Caco-2 (cell line): ENCODE measurements at regions not wholly inside any gene's neighbourhood (a gene's known extent, or its start where the extent isn't known, plus 50 kb on each side); places are given as distances from the start of the nearest gene placed in this dataset.

ENCODE experiments used
- BruUV-seq: library from RNA; stranded (reverse); fragments of 400-500 nt; replicated peaks from 2 replicates; lab custom pipeline; 2021; lab: Mats Ljungman, UMichigan
- CTCF ChIA-PET: fragments of 300-600 bp; sonication (Branson Sonifier 250); formaldehyde crosslinking; loops from one replicate; lab custom pipeline; 2022; ENCODE audit warnings: antibody characterized with exemption; lab: Charles Lee
- POLR2A ChIA-PET: fragments of 300-600 bp; sonication (Branson Sonifier 250); formaldehyde crosslinking; loops from one replicate; lab custom pipeline; 2022; ENCODE audit warnings: antibody characterized with exemption; lab: Charles Lee
- DNase-seq, 2 experiments: peaks; one replicate each; pipeline versions ENCODE4 v3.0.0 to v3.0.0-alpha.2; 2020 to 2022
- H3K27me3 ChIP-seq: replicated peaks from 2 replicates; pipeline ENCODE4 v1.6.0; 2011; ENCODE audit warnings: low read length; ENCODE audit not compliant: control insufficient read depth, insufficient read depth
- H3K36me3 ChIP-seq: 2 replicates; pipeline ENCODE4 v1.5.1; 2011; ENCODE audit warnings: low read length; ENCODE audit not compliant: control insufficient read depth, insufficient read depth
- H3K4me1 ChIP-seq: fragments of 250-450 bp; sonication (Bioruptor Pico); 2 replicates; pipeline ENCODE4 v1.5.1; 2020; ENCODE audit warnings: mild to moderate bottlenecking
- H3K4me3 ChIP-seq: 2 replicates; pipeline ENCODE4 v1.5.1; 2011; ENCODE audit warnings: low read depth, mild to moderate bottlenecking, control low read depth, low read length
- H3K9me3 ChIP-seq: fragments of 250-450 bp; sonication (Bioruptor Pico); 2 replicates; pipeline ENCODE4 v1.5.1; 2020; ENCODE audit warnings: mild to moderate bottlenecking, moderate library complexity
- H3K27ac Mint-ChIP-seq: one replicate; pipeline ENCODE4 v1.8.0; 2022; ENCODE audit warnings: mixed read lengths; ENCODE audit not compliant: unreplicated experiment
- H3K27me3 Mint-ChIP-seq: one replicate; pipeline ENCODE4 v1.8.0; 2022; ENCODE audit warnings: mixed read lengths; ENCODE audit not compliant: insufficient read depth, unreplicated experiment
- H3K36me3 Mint-ChIP-seq: one replicate; pipeline ENCODE4 v1.8.0; 2022; ENCODE audit warnings: mild to moderate bottlenecking, mixed read lengths; ENCODE audit not compliant: insufficient read depth, unreplicated experiment
- H3K4me1 Mint-ChIP-seq: one replicate; pipeline ENCODE4 v1.8.0; 2022; ENCODE audit warnings: low read depth, mixed read lengths; ENCODE audit not compliant: unreplicated experiment
- H3K4me3 Mint-ChIP-seq: one replicate; pipeline ENCODE4 v1.8.0; 2022; ENCODE audit warnings: mild to moderate bottlenecking, moderate library complexity, mixed read lengths; ENCODE audit not compliant: unreplicated experiment
- H3K9me3 Mint-ChIP-seq: one replicate; pipeline ENCODE4 v1.8.0; 2022; ENCODE audit warnings: mixed read lengths; ENCODE audit not compliant: unreplicated experiment
- CTCF ChIP-seq, 2 experiments: fragments of 200-600 bp in 1 of 2; IDR thresholded peaks; 1 replicate in 1 of 2; 2 replicates in 1 of 2; pipeline versions ENCODE4 v1.5.1 to v1.8.0; 2011 to 2022; ENCODE audit warnings: antibody characterized with exemption in 1 of 2, control low read depth in 1 of 2, inconsistent platforms in 1 of 2, low read depth in 1 of 2, low read length in 1 of 2, mild to moderate bottlenecking in 1 of 2, moderate library complexity in 1 of 2; ENCODE audit not compliant: insufficient read depth in 1 of 2, severe bottlenecking in 1 of 2, unreplicated experiment in 1 of 2
- intact Hi-C: fragments of 100-400 bp; cut with micrococcal nuclease; formaldehyde crosslinking; loops from one replicate; pipeline ENCODE4 v1.10.0; 2022; ENCODE audit not compliant: unreplicated experiment

DNA sequence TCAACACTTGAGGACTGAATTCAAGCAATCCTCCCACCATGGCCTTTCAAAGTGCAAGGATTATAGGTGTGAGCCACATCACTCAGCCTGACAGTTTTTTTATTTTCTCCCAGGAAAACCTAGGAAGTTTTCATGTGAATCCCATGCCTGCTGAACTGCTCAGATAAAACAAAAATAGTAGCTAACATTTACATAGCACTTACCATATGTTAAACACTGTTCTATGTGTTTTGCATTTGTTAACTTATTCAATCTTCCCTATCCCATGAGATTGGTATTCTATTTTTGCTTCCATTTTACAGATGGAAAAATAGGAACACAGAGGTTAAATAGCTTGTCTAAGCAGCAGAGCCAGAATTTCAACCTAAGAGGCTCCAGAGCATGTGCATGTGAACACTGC is 157.4 kb upstream of the KCTD1 start:
- ChIA-PET POLR2A (no interaction called here), CTCF (interaction anchor here (0.6 kb wide), 1 partner anchor 21 kb away, joined by 5 read pairs; no protein-coding TSS in a partner anchor)
- no peak for DNase-seq
- Histone ChIP-seq H3K4me3 (no peak overlapping the region), H3K4me1 (no peaks in the 10 kb centered on the region), H3K36me3 (no peaks in the 10 kb centered on the region), H3K9me3 (no peaks in the 10 kb centered on the region), H3K27me3 (no peaks in the 10 kb centered on the region)
- Mint-ChIP-seq H3K9me3 (no peaks in the 10 kb centered on the region), H3K27ac (no peak overlapping the region), H3K4me3 (no peak overlapping the region), H3K27me3 (peaks cover 6% of the 10 kb centered on the region), H3K4me1 (peaks cover 6% of the 10 kb centered on the region), H3K36me3 (no peaks in the 10 kb centered on the region)
- BruUV-seq, result no TSS peak
- TF ChIP-seq CTCF (IDR thresholded peaks at IDR 0.05; ENCODE audit: insufficient read depth in 1 of 2, low read depth in 1 of 2, low read length in 1 of 2, severe bottlenecking in 1 of 2, unreplicated experiment in 1 of 2), result no peak
- intact Hi-C loops, result no loop called here

- Histone ChIP-seq H3K4me1 (no peaks in the 10 kb centered on the region), H3K36me3 (no peaks in the 10 kb centered on the region), H3K9me3 (no peaks in the 10 kb centered on the region), H3K4me3 (no peak overlapping the region), H3K27me3 (no peaks in the 10 kb centered on the region)
- Mint-ChIP-seq H3K9me3 (no peaks in the 10 kb centered on the region), H3K27me3 (peaks cover 3% of the 10 kb centered on the region), H3K4me1 (no peaks in the 10 kb centered on the region), H3K4me3 (no peak overlapping the region), H3K27ac (no peak overlapping the region), H3K36me3 (no peaks in the 10 kb centered on the region)
- DNase-seq, result peak in 1 of 2 experiments; percentile 4
- CTCF ChIA-PET, result no interaction called here
- intact Hi-C loops, result no loop called here
- TF ChIP-seq CTCF (IDR thresholded peaks at IDR 0.05; ENCODE audit: insufficient read depth in 1 of 2, low read depth in 1 of 2, low read length in 1 of 2, severe bottlenecking in 1 of 2, unreplicated experiment in 1 of 2), result no peak
- BruUV-seq, result no TSS peak
- POLR2A ChIA-PET, result no interaction called here
Observed at GRCh38 chr18:26703170-26703930, 155.0 kb upstream of the KCTD1 start.

- TF ChIP-seq CTCF (IDR thresholded peaks at IDR 0.05; ENCODE audit: insufficient read depth in 1 of 2, low read depth in 1 of 2, low read length in 1 of 2, severe bottlenecking in 1 of 2, unreplicated experiment in 1 of 2), result no peak
- DNase-seq, result no peak
- Mint-ChIP-seq H3K27ac (no peak overlapping the region), H3K4me3 (no peak overlapping the region), H3K36me3 (no peaks in the 10 kb centered on the region), H3K4me1 (no peaks in the 10 kb centered on the region), H3K27me3 (peaks cover 3% of the 10 kb centered on the region), H3K9me3 (no peaks in the 10 kb centered on the region)
- POLR2A ChIA-PET, result no interaction called here
- H3K4me1 ChIP-seq, result no peaks in the 10 kb centered on the region
- intact Hi-C loops, result no loop called here
- CTCF ChIA-PET, result no interaction called here
- no peak overlapping the region for H3K4me3 ChIP-seq
- no peaks in the 10 kb centered on the region for H3K27me3 ChIP-seq
- no TSS peak for BruUV-seq
- H3K36me3 ChIP-seq, result no peaks in the 10 kb centered on the region
- H3K9me3 ChIP-seq, result no peaks in the 10 kb centered on the region
Observed at GRCh38 chr18:26702086-26702485, 153.7 kb upstream of the KCTD1 start.
